ENCODE measurements at regions not wholly inside any gene's neighbourhood (a gene's known extent, or its start where the extent isn't known, plus 50 kb on each side); places are given as distances from the start of the nearest gene placed in this dataset.

GRCh38 chr3:139113231-139113992 lies 68.7 kb upstream of the PRR23C start (continued):
- TF ChIP-seq REST (IDR thresholded peaks at IDR 0.05; ENCODE audit: borderline replicate concordance): peak; percentile 47; the same call in 1 of the 2 replicates
- no peak for TF ChIP-seq REST (CRISPR knock-in tag; IDR thresholded peaks at IDR 0.05; ENCODE audit: low read depth)
- peak; percentile 52; the same call in 1 of the 2 replicates for TF ChIP-seq ESRRA (IDR thresholded peaks at IDR 0.05; ENCODE audit: borderline replicate concordance, low read depth)
